K562 (cell line): ENCODE measurements at regions not wholly inside any gene's neighbourhood (a gene's known extent, or its start where the extent isn't known, plus 50 kb on each side); places are given as distances from the start of the nearest gene placed in this dataset.

Experiments
- ATAC-seq: fragments of 200-7000 bp; cut with Tn5 transposase; 3 replicates; pipeline ENCODE4 v1.9.1; 2020; ENCODE audit warnings: moderate library complexity
- BruUV-seq: library from RNA; stranded (reverse); fragments of 400-500 nt; replicated peaks from 2 replicates; lab custom pipeline; 2021; lab: Mats Ljungman, UMichigan
- CTCF ChIA-PET: fragments of 300-600 bp; formaldehyde crosslinking; extraction: SDS; loops from one replicate; lab custom pipeline; 2021; ENCODE audit warnings: low intra/inter-chr PET ratio; lab: Yijun Ruan, JAX
- POLR2A ChIA-PET: fragments of 300-600, 350-650 bp; sonication (Branson Sonifier 250); formaldehyde crosslinking; extraction: SDS; loops from one replicate; lab custom pipeline; 2021; ENCODE audit warnings: antibody characterized with exemption, inconsistent platforms; lab: Yijun Ruan, JAX
- DNase-seq, 4 experiments: peaks; one replicate each; pipeline versions ENCODE4 v3.0.0 to v3.0.0-alpha.2; 2011 to 2018; ENCODE audit warnings: low spot score in 3 of 4, mixed read lengths in 3 of 4; ENCODE audit errors: extremely low read depth in 1 of 4
- FAIRE-seq: peaks from 2 replicates; lab custom pipeline; 2011; peaks lifted over from hg19 to GRCh38; lab: Jason Lieb, UNC
- H2AFZ ChIP-seq: 2 replicates; pipeline ENCODE4 v1.6.0; 2011; ENCODE audit warnings: low read depth, low read length, control low read depth, inconsistent platforms
- H3K27ac ChIP-seq: fragments of 200-600 bp; 3 replicates; pipeline ENCODE4 v1.8.0; 2011; ENCODE audit warnings: low read depth, mild to moderate bottlenecking, control low read depth, inconsistent platforms, low read length, moderate library complexity, mixed read lengths; ENCODE audit errors: extremely low read depth
- H3K27me3 ChIP-seq, 2 experiments: fragments of 300-600 bp in 1 of 2; 2 replicates in 1 of 2; 3 replicates in 1 of 2; pipeline versions ENCODE4 v1.6.0 to v1.8.0; 2011; ENCODE audit warnings: inconsistent platforms in 2 of 2, low read length in 2 of 2, mild to moderate bottlenecking in 1 of 2, mixed read lengths in 1 of 2, moderate library complexity in 1 of 2; ENCODE audit not compliant: control insufficient read depth in 2 of 2, insufficient read depth in 2 of 2
- H3K36me3 ChIP-seq: fragments of 300-600 bp; 3 replicates; pipeline ENCODE4 v1.8.0; 2011; ENCODE audit warnings: mild to moderate bottlenecking, low read length, inconsistent platforms; ENCODE audit not compliant: control insufficient read depth, insufficient read depth
- H3K4me1 ChIP-seq, 2 experiments: fragments of 200-600 bp in 1 of 2; replicated peaks in 1 of 2; 2 replicates in 1 of 2; 3 replicates in 1 of 2; pipeline versions ENCODE4 v1.5.1 to v1.8.0; 2011; ENCODE audit warnings: inconsistent platforms in 2 of 2, low read length in 2 of 2, mild to moderate bottlenecking in 1 of 2, mixed read lengths in 1 of 2, moderate library complexity in 1 of 2; ENCODE audit not compliant: control insufficient read depth in 2 of 2, insufficient read depth in 2 of 2
- H3K4me2 ChIP-seq: 2 replicates; pipeline ENCODE4 v1.6.1; 2011; ENCODE audit warnings: low read length, control low read depth, inconsistent platforms, mixed read lengths; ENCODE audit not compliant: insufficient read depth
- H3K4me3 ChIP-seq: fragments of 200-600 bp; sonication (generic), shearing (Covaris generic); 2 replicates; pipeline ENCODE4 v1.5.1; 2016; ENCODE audit warnings: control low read depth, inconsistent platforms
- H3K79me2 ChIP-seq: fragments of 200-600 bp; 3 replicates; pipeline ENCODE4 v1.8.0; 2011; ENCODE audit warnings: low read length, inconsistent platforms; ENCODE audit not compliant: control insufficient read depth, insufficient read depth
- H3K9ac ChIP-seq, 2 experiments: 2 replicates each; pipeline versions ENCODE4 v1.6.0 to v1.6.1; 2011; ENCODE audit warnings: low read depth in 2 of 2, low read length in 2 of 2, control low read depth in 1 of 2, inconsistent platforms in 1 of 2, mild to moderate bottlenecking in 1 of 2, mixed read lengths in 1 of 2; ENCODE audit not compliant: insufficient read depth in 1 of 2
- H3K9me1 ChIP-seq: one replicate; pipeline ENCODE4 v1.6.0; 2011; ENCODE audit warnings: inconsistent platforms, mild to moderate bottlenecking, low read length, moderate library complexity; ENCODE audit not compliant: control insufficient read depth, insufficient read depth
- H3K9me3 ChIP-seq: replicated peaks from 2 replicates; pipeline ENCODE4 v1.5.1; 2011; ENCODE audit warnings: low read depth, low read length, inconsistent platforms; ENCODE audit not compliant: control insufficient read depth, insufficient read depth
- H4K20me1 ChIP-seq: replicated peaks from 2 replicates; pipeline ENCODE4 v1.6.1; 2011; ENCODE audit warnings: low read length, inconsistent platforms, mixed read lengths; ENCODE audit not compliant: control insufficient read depth, insufficient read depth
- BHLHE40 ChIP-seq: IDR thresholded peaks from 2 replicates; pipeline ENCODE4 v1.6.1; 2011; ENCODE audit warnings: low read length, improper control_type of control experiment
- C11orf30 ChIP-seq: fragments of 450-650 bp; IDR thresholded peaks from 2 replicates; pipeline ENCODE4 v1.6.1; 2016; ENCODE audit warnings: low read depth, mild to moderate bottlenecking
- EP300 ChIP-seq: IDR thresholded peaks from 2 replicates; pipeline ENCODE4 v1.6.1; 2012; ENCODE audit warnings: low read length, improper control_type of control experiment
- ZNF778 ChIP-seq: fragments of 450-650 bp; formaldehyde crosslinking; IDR thresholded peaks from 2 replicates; pipeline ENCODE4 v1.4.0; 2020; ENCODE audit warnings: mild to moderate bottlenecking, moderate library complexity
- WGBS: fragments of 100-300 bp; shearing (Covaris generic); methylation state at CpG from one replicate; pipeline ENCODE4 v1.1.6; 2016; ENCODE audit warnings: low coverage, mixed read lengths; ENCODE audit not compliant: insufficient coverage; ENCODE audit errors: missing lambda C conversion rate; 5-methylcytosine and 5-hydroxymethylcytosine counted together
- in situ Hi-C: fragments of 300-500 bp; cut with MboI; formaldehyde crosslinking; loops from 4 replicates; pipeline ENCODE4 v1.15.0; 2018; ENCODE audit warnings: inconsistent platforms, mixed read lengths
- intact Hi-C: fragments of 100-400 bp; cut with micrococcal nuclease; formaldehyde crosslinking; loops from 2 replicates; pipeline ENCODE4 v1.14.2; 2022
- TF ChIP-seq, protein P1 (sequence below): sonication (generic); formaldehyde crosslinking; IDR thresholded peaks from 2 replicates; pipeline ENCODE4 v1.9.0; 2022; ENCODE audit warnings: mild to moderate bottlenecking, missing genetic modification reagents
- TF ChIP-seq, protein P2 (sequence below): fragments of 250-450 bp; sonication (Bioruptor Pico); IDR thresholded peaks from 2 replicates; pipeline ENCODE4 v1.8.0; 2022; ENCODE audit warnings: inconsistent platforms

DNA sequence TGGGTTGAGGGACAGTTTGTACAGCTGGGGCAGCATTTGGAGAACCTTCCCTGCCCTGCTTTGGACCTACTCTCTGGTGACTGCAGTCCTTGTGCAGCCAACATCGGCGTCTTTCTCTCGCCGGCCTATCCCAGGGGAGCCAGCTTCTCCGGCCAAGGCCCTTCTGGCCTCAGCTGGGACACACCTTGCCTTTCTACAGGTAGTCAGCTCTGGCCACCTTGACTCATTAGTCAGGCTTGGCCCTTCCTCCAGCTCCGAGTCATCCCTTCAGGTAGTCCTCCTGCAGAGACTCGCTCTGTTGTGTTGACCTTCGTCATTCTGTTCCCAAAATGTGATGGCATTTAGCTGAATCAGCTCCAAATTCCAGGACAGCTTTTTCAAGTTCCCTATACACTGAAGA lies 145.0 kb upstream of the CHST15 start:
- H2AFZ ChIP-seq: no peak overlapping the region
- H3K9me1 ChIP-seq: no peaks in the 10 kb centered on the region
- FAIRE-seq (no peak), DNase-seq (no peak), ATAC-seq (no peak)
- intact Hi-C loops: no loop called here
- TF ChIP-seq, protein P1, sequence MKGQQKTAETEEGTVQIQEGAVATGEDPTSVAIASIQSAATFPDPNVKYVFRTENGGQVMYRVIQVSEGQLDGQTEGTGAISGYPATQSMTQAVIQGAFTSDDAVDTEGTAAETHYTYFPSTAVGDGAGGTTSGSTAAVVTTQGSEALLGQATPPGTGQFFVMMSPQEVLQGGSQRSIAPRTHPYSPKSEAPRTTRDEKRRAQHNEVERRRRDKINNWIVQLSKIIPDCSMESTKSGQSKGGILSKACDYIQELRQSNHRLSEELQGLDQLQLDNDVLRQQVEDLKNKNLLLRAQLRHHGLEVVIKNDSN (CRISPR knock-in tag): no peak
- TF ChIP-seq BHLHE40 (no peak), ZNF778 (CRISPR knock-in tag) (no peak), EP300 (no peak), C11orf30 (0 out of 2 replicates have a peak, but pooled peaks have one; percentile 5)
- TF ChIP-seq, protein P2, sequence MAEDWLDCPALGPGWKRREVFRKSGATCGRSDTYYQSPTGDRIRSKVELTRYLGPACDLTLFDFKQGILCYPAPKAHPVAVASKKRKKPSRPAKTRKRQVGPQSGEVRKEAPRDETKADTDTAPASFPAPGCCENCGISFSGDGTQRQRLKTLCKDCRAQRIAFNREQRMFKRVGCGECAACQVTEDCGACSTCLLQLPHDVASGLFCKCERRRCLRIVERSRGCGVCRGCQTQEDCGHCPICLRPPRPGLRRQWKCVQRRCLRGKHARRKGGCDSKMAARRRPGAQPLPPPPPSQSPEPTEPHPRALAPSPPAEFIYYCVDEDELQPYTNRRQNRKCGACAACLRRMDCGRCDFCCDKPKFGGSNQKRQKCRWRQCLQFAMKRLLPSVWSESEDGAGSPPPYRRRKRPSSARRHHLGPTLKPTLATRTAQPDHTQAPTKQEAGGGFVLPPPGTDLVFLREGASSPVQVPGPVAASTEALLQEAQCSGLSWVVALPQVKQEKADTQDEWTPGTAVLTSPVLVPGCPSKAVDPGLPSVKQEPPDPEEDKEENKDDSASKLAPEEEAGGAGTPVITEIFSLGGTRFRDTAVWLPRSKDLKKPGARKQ (CRISPR knock-in tag): no peak
- H3K36me3 ChIP-seq: no peaks in the 10 kb centered on the region
- WGBS: 0% methylated on average over 8 of the region's 8 CpGs
- H3K27ac ChIP-seq: no peak overlapping the region
- H3K9me3 ChIP-seq: no peaks in the 10 kb centered on the region
- no peak overlapping the region for H3K4me3 ChIP-seq
- no peaks in the 10 kb centered on the region for H3K4me1 ChIP-seq
- CTCF ChIA-PET: no interaction called here
- H3K9ac ChIP-seq: no peak overlapping the region
- BruUV-seq: no TSS peak
- H3K4me2 ChIP-seq: no peak overlapping the region
- in situ Hi-C loops: no loop called here
- peaks cover 0 to 18% of the 10 kb centered on the region in 2 experiments; a peak in 1 of 5 replicates for H3K27me3 ChIP-seq
- POLR2A ChIA-PET: no interaction called here
- no peaks in the 10 kb centered on the region for H3K79me2 ChIP-seq
- no peaks in the 10 kb centered on the region for H4K20me1 ChIP-seq
